GM18909 (cell line): ENCODE measurements at regions not wholly inside any gene's neighbourhood (a gene's known extent, or its start where the extent isn't known, plus 50 kb on each side); places are given as distances from the start of the nearest gene placed in this dataset.

Source experiments
- ATAC-seq: cut with Tn5 transposase; IDR thresholded peaks from one replicate; pipeline ENCODE4 v1.9.1; 2021; ENCODE audit warnings: mild to moderate bottlenecking; ENCODE audit not compliant: unreplicated experiment, poor library complexity

- no peak for ATAC-seq
Observed at GRCh38 chr3:43926055-43926454, 235.3 kb downstream of the ABHD5 start.

- no peak for ATAC-seq
Observed at GRCh38 chr3:43932921-43933320, 242.2 kb downstream of the ABHD5 start.

- ATAC-seq: no peak
Observed at GRCh38 chr3:43948013-43948412, 257.3 kb downstream of the ABHD5 start.

- ATAC-seq: no peak
Observed at GRCh38 chr3:43949594-43949993, 258.9 kb downstream of the ABHD5 start.

- ATAC-seq: no peak
Observed at GRCh38 chr3:43950775-43951174, 260.0 kb downstream of the ABHD5 start.

GRCh38 chr3:43951813-43952212, 261.1 kb downstream of the ABHD5 start:
- no peak for ATAC-seq

- ATAC-seq: no peak
Observed at GRCh38 chr3:43953380-43953779, 262.6 kb downstream of the ABHD5 start.

- no peak for ATAC-seq
Observed at GRCh38 chr3:43953814-43954692, 263.3 kb downstream of the ABHD5 start.

- ATAC-seq: no peak
Observed at GRCh38 chr3:43956945-43957344, 266.2 kb downstream of the ABHD5 start.

GRCh38 chr3:43957553-43957952, 266.8 kb downstream of the ABHD5 start:
- ATAC-seq: no peak

- no peak for ATAC-seq
Observed at GRCh38 chr3:43958005-43958770, 267.4 kb downstream of the ABHD5 start.

- no peak for ATAC-seq
Observed at GRCh38 chr3:43958973-43959372, 268.2 kb downstream of the ABHD5 start.

GRCh38 chr3:43959498-43960447, 269.0 kb downstream of the ABHD5 start:
- ATAC-seq: no peak

GRCh38 chr3:43960448-43960840, 269.7 kb downstream of the ABHD5 start:
- no peak for ATAC-seq

- ATAC-seq: no peak
Observed at GRCh38 chr3:43962043-43962442, 271.3 kb downstream of the ABHD5 start.

GRCh38 chr3:43963208-43963607, 272.5 kb downstream of the ABHD5 start:
- no peak for ATAC-seq

GRCh38 chr3:43964640-43965039, 273.9 kb downstream of the ABHD5 start:
- no peak for ATAC-seq

- no peak for ATAC-seq
Observed at GRCh38 chr3:43965656-43966055, 274.9 kb downstream of the ABHD5 start.

GRCh38 chr3:43966126-43966525, 275.4 kb downstream of the ABHD5 start:
- no peak for ATAC-seq

GRCh38 chr3:43966530-43966929, 275.2 kb upstream of the TOPAZ1 start:
- ATAC-seq: no peak
